ENCODE measurements at regions not wholly inside any gene's neighbourhood (a gene's known extent, or its start where the extent isn't known, plus 50 kb on each side); places are given as distances from the start of the nearest gene placed in this dataset.
"Not testable (repeated sequence)": the region's sequence is repeated elsewhere in the genome, so short reads cannot be mapped to it uniquely, and the experiment has no call there.

DNA sequence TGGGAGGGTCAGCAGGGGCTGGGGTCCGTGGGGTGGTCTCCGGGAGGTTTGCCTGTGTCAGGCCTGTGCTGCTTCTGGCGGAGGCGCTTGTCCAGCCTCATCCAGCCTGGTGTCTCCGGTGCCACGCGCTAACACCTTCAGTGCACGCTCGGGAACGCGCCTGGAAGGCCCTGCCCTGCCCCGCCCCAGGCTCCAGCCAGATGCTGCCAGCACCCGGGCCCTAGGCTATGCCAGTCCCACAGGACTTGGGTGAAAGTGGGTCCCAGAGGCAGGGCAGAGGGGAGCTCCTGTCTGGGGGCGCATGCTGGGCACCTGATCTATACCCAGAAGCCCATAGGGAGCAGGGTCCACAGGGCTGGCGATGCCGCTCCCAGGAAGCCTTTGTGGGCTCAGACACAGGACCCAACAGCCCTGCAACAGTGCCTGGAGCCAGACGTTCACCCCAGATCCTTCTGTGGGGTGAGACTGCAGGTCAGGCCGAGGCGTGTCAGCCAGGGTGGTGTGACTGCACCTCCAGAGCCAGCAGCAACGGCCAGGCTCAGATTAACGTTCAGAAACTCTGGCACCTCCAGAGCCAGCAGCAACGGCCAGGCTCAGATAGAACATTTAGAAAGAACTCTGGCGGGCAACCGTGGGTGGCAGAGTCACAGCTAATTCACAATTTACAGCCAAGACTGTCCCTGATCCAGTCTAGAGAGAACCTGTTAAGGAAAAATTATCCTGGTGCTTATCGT, 5423.2 kb upstream of the TPTE start:
- TF ChIP-seq, protein P1, sequence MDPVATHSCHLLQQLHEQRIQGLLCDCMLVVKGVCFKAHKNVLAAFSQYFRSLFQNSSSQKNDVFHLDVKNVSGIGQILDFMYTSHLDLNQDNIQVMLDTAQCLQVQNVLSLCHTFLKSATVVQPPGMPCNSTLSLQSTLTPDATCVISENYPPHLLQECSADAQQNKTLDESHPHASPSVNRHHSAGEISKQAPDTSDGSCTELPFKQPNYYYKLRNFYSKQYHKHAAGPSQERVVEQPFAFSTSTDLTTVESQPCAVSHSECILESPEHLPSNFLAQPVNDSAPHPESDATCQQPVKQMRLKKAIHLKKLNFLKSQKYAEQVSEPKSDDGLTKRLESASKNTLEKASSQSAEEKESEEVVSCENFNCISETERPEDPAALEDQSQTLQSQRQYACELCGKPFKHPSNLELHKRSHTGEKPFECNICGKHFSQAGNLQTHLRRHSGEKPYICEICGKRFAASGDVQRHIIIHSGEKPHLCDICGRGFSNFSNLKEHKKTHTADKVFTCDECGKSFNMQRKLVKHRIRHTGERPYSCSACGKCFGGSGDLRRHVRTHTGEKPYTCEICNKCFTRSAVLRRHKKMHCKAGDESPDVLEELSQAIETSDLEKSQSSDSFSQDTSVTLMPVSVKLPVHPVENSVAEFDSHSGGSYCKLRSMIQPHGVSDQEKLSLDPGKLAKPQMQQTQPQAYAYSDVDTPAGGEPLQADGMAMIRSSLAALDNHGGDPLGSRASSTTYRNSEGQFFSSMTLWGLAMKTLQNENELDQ (tag by site-specific recombination; IDR thresholded peaks at IDR 0.05; ENCODE audit: low read depth): not testable (repeated sequence)
- TF ChIP-seq ZNF341 (tag by site-specific recombination; IDR thresholded peaks at IDR 0.05; ENCODE audit: low read depth): not testable (repeated sequence)

Data from HEK293 (cell line).